ENCODE measurements at regions not wholly inside any gene's neighbourhood (a gene's known extent, or its start where the extent isn't known, plus 50 kb on each side); places are given as distances from the start of the nearest gene placed in this dataset.
A peak's percentile ranks its signal among the peaks of the same experiment; 100 is the strongest.

- TF ChIP-seq GATA3 (IDR thresholded peaks at IDR 0.05; ENCODE audit: low read depth, low read length), result no peak
- TF ChIP-seq GATA2 (IDR thresholded peaks at IDR 0.05; ENCODE audit: low read depth, low read length), result no peak
Measured at GRCh38 chr11:104663190-104664140, 234.8 kb downstream of the CASP12 start.

- TF ChIP-seq GATA3 (IDR thresholded peaks at IDR 0.05; ENCODE audit: low read depth, low read length) (no peak), GATA2 (IDR thresholded peaks at IDR 0.05; ENCODE audit: low read depth, low read length) (no peak)
Measured at GRCh38 chr11:104661901-104662300, 236.4 kb downstream of the CASP12 start.

GRCh38 chr11:104661471-104661870 is 236.8 kb downstream of the CASP12 start:
- TF ChIP-seq GATA3 (IDR thresholded peaks at IDR 0.05; ENCODE audit: low read depth, low read length) (no peak), GATA2 (IDR thresholded peaks at IDR 0.05; ENCODE audit: low read depth, low read length) (no peak)

GRCh38 chr11:104658177-104658576 is 240.1 kb downstream of the CASP12 start:
- TF ChIP-seq GATA2 (IDR thresholded peaks at IDR 0.05; ENCODE audit: low read depth, low read length), result no peak
- no peak for TF ChIP-seq GATA3 (IDR thresholded peaks at IDR 0.05; ENCODE audit: low read depth, low read length)

GRCh38 chr11:104657083-104657482 is 241.2 kb downstream of the CASP12 start:
- no peak for TF ChIP-seq GATA2 (IDR thresholded peaks at IDR 0.05; ENCODE audit: low read depth, low read length)
- no peak for TF ChIP-seq GATA3 (IDR thresholded peaks at IDR 0.05; ENCODE audit: low read depth, low read length)

- no peak for TF ChIP-seq GATA3 (IDR thresholded peaks at IDR 0.05; ENCODE audit: low read depth, low read length)
- no peak for TF ChIP-seq GATA2 (IDR thresholded peaks at IDR 0.05; ENCODE audit: low read depth, low read length)
Measured at GRCh38 chr11:104655066-104655465, 243.2 kb downstream of the CASP12 start.

GRCh38 chr11:104654181-104654813 is 244.0 kb downstream of the CASP12 start:
- TF ChIP-seq GATA3 (IDR thresholded peaks at IDR 0.05; ENCODE audit: low read depth, low read length), result no peak
- TF ChIP-seq GATA2 (IDR thresholded peaks at IDR 0.05; ENCODE audit: low read depth, low read length), result no peak

GRCh38 chr11:104653407-104653806 is 244.9 kb downstream of the CASP12 start:
- TF ChIP-seq GATA2 (IDR thresholded peaks at IDR 0.05; ENCODE audit: low read depth, low read length), result peak; percentile 48
- TF ChIP-seq GATA3 (IDR thresholded peaks at IDR 0.05; ENCODE audit: low read depth, low read length), result no peak

- TF ChIP-seq GATA3 (IDR thresholded peaks at IDR 0.05; ENCODE audit: low read depth, low read length), result no peak
- TF ChIP-seq GATA2 (IDR thresholded peaks at IDR 0.05; ENCODE audit: low read depth, low read length), result no peak
Measured at GRCh38 chr11:104652996-104653395, 245.3 kb downstream of the CASP12 start.

- TF ChIP-seq GATA3 (IDR thresholded peaks at IDR 0.05; ENCODE audit: low read depth, low read length) (no peak), GATA2 (IDR thresholded peaks at IDR 0.05; ENCODE audit: low read depth, low read length) (no peak)
Measured at GRCh38 chr11:104650234-104650633, 248.0 kb downstream of the CASP12 start.

GRCh38 chr11:104649002-104649401 is 249.3 kb downstream of the CASP12 start:
- TF ChIP-seq GATA2 (IDR thresholded peaks at IDR 0.05; ENCODE audit: low read depth, low read length), result no peak
- no peak for TF ChIP-seq GATA3 (IDR thresholded peaks at IDR 0.05; ENCODE audit: low read depth, low read length)

- TF ChIP-seq GATA2 (IDR thresholded peaks at IDR 0.05; ENCODE audit: low read depth, low read length) (no peak), GATA3 (IDR thresholded peaks at IDR 0.05; ENCODE audit: low read depth, low read length) (no peak)
Measured at GRCh38 chr11:104645261-104646222, 252.7 kb downstream of the CASP12 start.

GRCh38 chr11:104637662-104638170 is 260.5 kb downstream of the CASP12 start:
- TF ChIP-seq GATA2 (IDR thresholded peaks at IDR 0.05; ENCODE audit: low read depth, low read length), result no peak
- TF ChIP-seq GATA3 (IDR thresholded peaks at IDR 0.05; ENCODE audit: low read depth, low read length), result no peak
